Left ventricle myocardium inferior (tissue), 1 donor: ENCODE measurements at regions not wholly inside any gene's neighbourhood (a gene's known extent, or its start where the extent isn't known, plus 50 kb on each side); places are given as distances from the start of the nearest gene placed in this dataset.

Source experiments
- DNase-seq: peaks from one replicate; pipeline ENCODE4 v3.0.0-alpha.2; 2020
- H3K27ac ChIP-seq: fragments of 200-600 bp; replicated peaks from 2 replicates; pipeline ENCODE4 v1.8.0; 2021
- H3K27me3 ChIP-seq: fragments of 200-600 bp; 2 replicates; pipeline ENCODE4 v1.8.0; 2021; ENCODE audit warnings: low read depth
- H3K36me3 ChIP-seq: fragments of 200-600 bp; 2 replicates; pipeline ENCODE4 v1.8.0; 2021
- H3K4me1 ChIP-seq: fragments of 200-600 bp; 2 replicates; pipeline ENCODE4 v1.8.0; 2021
- H3K4me3 ChIP-seq: fragments of 200-600 bp; 2 replicates; pipeline ENCODE4 v1.8.0; 2021; ENCODE audit warnings: mild to moderate bottlenecking, moderate library complexity
- H3K9me3 ChIP-seq: fragments of 200-600 bp; replicated peaks from 2 replicates; pipeline ENCODE4 v1.8.0; 2021
- CTCF ChIP-seq: fragments of 200-600 bp; IDR thresholded peaks from 2 replicates; pipeline ENCODE4 v1.8.0; 2021; ENCODE audit warnings: antibody characterized with exemption, mild to moderate bottlenecking, borderline replicate concordance
- intact Hi-C: fragments of 100-400 bp; cut with micrococcal nuclease; formaldehyde crosslinking; loops from one replicate; pipeline ENCODE4 v1.11.0; 2022
- donor health status: DM: no; HTN: yes; CAD: no; lungs with severe emphysema.

- Histone ChIP-seq H3K4me1 (peaks cover 25% of the 10 kb centered on the region), H3K4me3 (no peak overlapping the region), H3K9me3 (no peaks in the 10 kb centered on the region), H3K36me3 (no peaks in the 10 kb centered on the region), H3K27me3 (no peaks in the 10 kb centered on the region), H3K27ac (peak overlapping the region; percentile 85)
- DNase-seq, result peak; percentile 52
- TF ChIP-seq CTCF, result no peak
- intact Hi-C loops, result no loop called here
These were observed 113.8 kb upstream of the CPEB4 start for GRCh38 chr5:173774271-173774761.

- intact Hi-C loops, result no loop called here
- no peak for TF ChIP-seq CTCF
- H3K27ac ChIP-seq, result no peak overlapping the region
These were observed 112.6 kb upstream of the CPEB4 start for GRCh38 chr5:173775261-173776197.

GRCh38 chr5:173777149-173777548 lies 111.0 kb upstream of the CPEB4 start:
- Histone ChIP-seq H3K27me3 (no peaks in the 10 kb centered on the region), H3K27ac (no peak overlapping the region)
- intact Hi-C loops, result no loop called here

More at GRCh38 chr5:173775261-173776197, 112.6 kb upstream of the CPEB4 start:
- Histone ChIP-seq H3K4me3 (no peak overlapping the region), H3K36me3 (no peaks in the 10 kb centered on the region), H3K4me1 (peaks cover 25% of the 10 kb centered on the region), H3K9me3 (no peaks in the 10 kb centered on the region), H3K27me3 (no peaks in the 10 kb centered on the region)
- DNase-seq, result no peak

GRCh38 chr5:173777674-173778073 lies 110.5 kb upstream of the CPEB4 start:
- H3K27ac ChIP-seq, result no peak overlapping the region
- intact Hi-C loops, result no loop called here
- TF ChIP-seq CTCF, result no peak
- no peak overlapping the region for H3K4me3 ChIP-seq
- peaks cover 21% of the 10 kb centered on the region for H3K4me1 ChIP-seq
- no peaks in the 10 kb centered on the region for H3K36me3 ChIP-seq
- no peaks in the 10 kb centered on the region for H3K9me3 ChIP-seq
- H3K27me3 ChIP-seq, result no peaks in the 10 kb centered on the region
- DNase-seq, result no peak

More at GRCh38 chr5:173777149-173777548, 111.0 kb upstream of the CPEB4 start:
- DNase-seq, result no peak
- Histone ChIP-seq H3K9me3 (no peaks in the 10 kb centered on the region), H3K36me3 (no peaks in the 10 kb centered on the region), H3K4me3 (no peak overlapping the region), H3K4me1 (peaks cover 21% of the 10 kb centered on the region)
- no peak for TF ChIP-seq CTCF

GRCh38 chr5:173778152-173778782 lies 109.9 kb upstream of the CPEB4 start:
- intact Hi-C loops, result no loop called here
- Histone ChIP-seq H3K4me3 (no peak overlapping the region), H3K27me3 (no peaks in the 10 kb centered on the region), H3K9me3 (no peaks in the 10 kb centered on the region), H3K27ac (no peak overlapping the region), H3K4me1 (peaks cover 24% of the 10 kb centered on the region), H3K36me3 (no peaks in the 10 kb centered on the region)
- DNase-seq, result no peak
- no peak for TF ChIP-seq CTCF
